ENCODE measurements at regions not wholly inside any gene's neighbourhood (a gene's known extent, or its start where the extent isn't known, plus 50 kb on each side); places are given as distances from the start of the nearest gene placed in this dataset.
"Not testable (repeated sequence)": the region's sequence is repeated elsewhere in the genome, so short reads cannot be mapped to it uniquely, and the experiment has no call there.

DNA sequence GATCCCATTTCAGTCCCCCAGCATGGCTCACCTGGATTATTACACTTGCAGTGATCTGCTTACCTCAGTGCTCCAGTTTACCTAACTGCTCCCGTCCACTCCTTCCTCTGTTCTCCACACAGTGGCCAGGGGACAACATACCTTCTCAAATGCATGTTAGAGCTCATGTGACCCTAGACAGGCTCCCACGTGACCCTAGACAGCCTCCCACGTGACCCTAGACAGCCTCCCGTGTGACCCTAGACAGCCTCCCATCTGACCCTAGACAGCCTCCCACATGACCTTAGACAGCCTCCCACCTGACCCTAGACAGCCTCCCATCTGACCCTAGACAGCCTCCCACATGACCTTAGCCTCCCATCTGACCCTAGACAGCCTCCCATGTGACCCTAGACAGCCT lies 226.0 kb upstream of the TMEM132C start:
- no peaks in the 10 kb centered on the region for H3K9me3 ChIP-seq
- intact Hi-C loops (cut with DNase I) = no loop called here
- ATAC-seq (no peak), DNase-seq (no peak)
- H3K36me3 ChIP-seq = no peaks in the 10 kb centered on the region
- WGBS, 4 donors = 82 to 90% (median 86%) methylated on average over 4 of the region's 4 CpGs
- H3K27me3 ChIP-seq = peaks cover 0 to 6% (median 0%) of the 10 kb centered on the region in 9 donors
- no peak overlapping the region for H3K27ac ChIP-seq
- no peak overlapping the region for H3K4me3 ChIP-seq
- H3K4me1 ChIP-seq = no peaks in the 10 kb centered on the region
- TF ChIP-seq POLR2A (IDR thresholded peaks at IDR 0.05) = no peak
- TF ChIP-seq, protein P1, sequence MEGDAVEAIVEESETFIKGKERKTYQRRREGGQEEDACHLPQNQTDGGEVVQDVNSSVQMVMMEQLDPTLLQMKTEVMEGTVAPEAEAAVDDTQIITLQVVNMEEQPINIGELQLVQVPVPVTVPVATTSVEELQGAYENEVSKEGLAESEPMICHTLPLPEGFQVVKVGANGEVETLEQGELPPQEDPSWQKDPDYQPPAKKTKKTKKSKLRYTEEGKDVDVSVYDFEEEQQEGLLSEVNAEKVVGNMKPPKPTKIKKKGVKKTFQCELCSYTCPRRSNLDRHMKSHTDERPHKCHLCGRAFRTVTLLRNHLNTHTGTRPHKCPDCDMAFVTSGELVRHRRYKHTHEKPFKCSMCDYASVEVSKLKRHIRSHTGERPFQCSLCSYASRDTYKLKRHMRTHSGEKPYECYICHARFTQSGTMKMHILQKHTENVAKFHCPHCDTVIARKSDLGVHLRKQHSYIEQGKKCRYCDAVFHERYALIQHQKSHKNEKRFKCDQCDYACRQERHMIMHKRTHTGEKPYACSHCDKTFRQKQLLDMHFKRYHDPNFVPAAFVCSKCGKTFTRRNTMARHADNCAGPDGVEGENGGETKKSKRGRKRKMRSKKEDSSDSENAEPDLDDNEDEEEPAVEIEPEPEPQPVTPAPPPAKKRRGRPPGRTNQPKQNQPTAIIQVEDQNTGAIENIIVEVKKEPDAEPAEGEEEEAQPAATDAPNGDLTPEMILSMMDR (IDR thresholded peaks at IDR 0.05) = no peak

DNA sequence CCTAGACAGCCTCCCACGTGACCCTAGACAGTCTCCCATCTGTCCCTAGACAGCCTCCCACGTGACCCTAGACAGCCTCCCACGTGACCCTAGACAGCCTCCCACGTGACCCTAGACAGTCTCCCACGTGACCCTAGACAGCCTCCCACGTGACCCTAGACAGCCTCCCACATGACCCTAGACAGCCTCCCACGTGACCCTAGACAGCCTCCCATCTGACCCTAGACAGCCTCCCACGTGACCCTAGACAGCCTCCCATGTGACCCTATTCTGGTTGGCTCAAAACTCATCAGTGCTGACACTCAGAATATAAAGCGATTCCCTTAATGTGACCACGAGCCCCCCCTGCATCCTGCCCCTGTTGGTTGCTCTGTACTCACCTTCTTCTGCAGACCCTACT lies 224.7 kb upstream of the TMEM132C start:
- 85 to 91% (median 88%) methylated on average over 2 to 10 of the region's 10 CpGs for WGBS, 4 donors
- DNase-seq; H3K4me1 ChIP-seq; H3K9me3 ChIP-seq; H3K27me3 ChIP-seq; ATAC-seq; intact Hi-C loops (cut with DNase I); H3K36me3 ChIP-seq; H3K27ac ChIP-seq; H3K4me3 ChIP-seq: not testable (repeated sequence)

DNA sequence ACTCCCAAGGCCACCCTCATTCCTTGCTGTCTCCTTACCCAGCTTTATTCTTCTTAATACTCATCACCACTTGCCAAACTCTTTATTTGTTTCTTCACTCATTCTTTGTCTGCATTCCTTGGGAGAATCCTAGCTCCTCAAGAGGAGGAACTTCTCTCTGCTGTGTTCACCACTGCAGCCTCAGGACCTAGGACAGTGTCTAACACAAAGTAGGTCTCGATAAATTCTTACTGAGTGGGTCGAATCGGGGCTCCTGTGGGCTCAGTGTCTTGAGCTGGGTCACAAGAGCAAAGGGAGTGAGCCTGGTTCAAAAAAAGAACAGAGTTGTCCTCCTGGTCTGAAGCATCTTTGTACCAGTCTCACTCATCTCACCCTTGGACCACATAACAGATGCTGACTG lies 224.1 kb upstream of the TMEM132C start:
- no peak overlapping the region for H3K27ac ChIP-seq
- H3K4me1 ChIP-seq = no peaks in the 10 kb centered on the region
- no peak overlapping the region for H3K4me3 ChIP-seq
- 69 to 89% (median 84%) methylated on average over 3 of the region's 3 CpGs for WGBS, 4 donors
- TF ChIP-seq, protein P1 (IDR thresholded peaks at IDR 0.05) = no peak
- TF ChIP-seq POLR2A (IDR thresholded peaks at IDR 0.05) = no peak
- DNase-seq = no peak
- H3K9me3 ChIP-seq = no peaks in the 10 kb centered on the region
- ATAC-seq = no peak
- intact Hi-C loops (cut with DNase I) = no loop called here
- H3K36me3 ChIP-seq = no peaks in the 10 kb centered on the region
- no peaks in the 10 kb centered on the region for H3K27me3 ChIP-seq

DNA sequence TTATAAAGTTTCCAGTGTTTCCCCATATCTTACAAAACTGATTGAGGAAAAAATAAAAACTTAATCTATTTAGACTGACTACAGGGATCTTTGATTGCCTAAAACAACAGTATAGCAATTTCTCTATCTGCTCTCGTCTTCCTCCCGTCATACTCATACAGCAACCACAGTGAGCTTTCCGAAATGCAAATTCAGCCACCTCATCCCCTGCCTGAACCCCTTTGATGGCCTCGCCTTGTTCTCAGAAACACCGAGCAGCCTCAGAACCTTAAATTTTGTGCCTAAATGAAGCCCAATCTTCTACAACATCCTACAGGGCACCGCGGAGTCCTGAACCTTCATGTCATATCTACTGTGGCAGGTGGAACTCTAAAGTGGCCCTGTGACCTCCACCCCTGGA lies 223.7 kb upstream of the TMEM132C start:
- H3K27ac ChIP-seq = no peak overlapping the region
- intact Hi-C loops (cut with DNase I) = no loop called here
- no peaks in the 10 kb centered on the region for H3K27me3 ChIP-seq
- H3K36me3 ChIP-seq = no peaks in the 10 kb centered on the region
- H3K4me1 ChIP-seq = no peaks in the 10 kb centered on the region
- WGBS, 4 donors = 74 to 90% (median 88%) methylated on average over 7 of the region's 7 CpGs
- TF ChIP-seq, protein P1 (IDR thresholded peaks at IDR 0.05) = no peak
- TF ChIP-seq POLR2A (IDR thresholded peaks at IDR 0.05) = no peak
- ATAC-seq (no peak), DNase-seq (no peak)
- H3K9me3 ChIP-seq = no peaks in the 10 kb centered on the region
- H3K4me3 ChIP-seq = no peak overlapping the region

DNA sequence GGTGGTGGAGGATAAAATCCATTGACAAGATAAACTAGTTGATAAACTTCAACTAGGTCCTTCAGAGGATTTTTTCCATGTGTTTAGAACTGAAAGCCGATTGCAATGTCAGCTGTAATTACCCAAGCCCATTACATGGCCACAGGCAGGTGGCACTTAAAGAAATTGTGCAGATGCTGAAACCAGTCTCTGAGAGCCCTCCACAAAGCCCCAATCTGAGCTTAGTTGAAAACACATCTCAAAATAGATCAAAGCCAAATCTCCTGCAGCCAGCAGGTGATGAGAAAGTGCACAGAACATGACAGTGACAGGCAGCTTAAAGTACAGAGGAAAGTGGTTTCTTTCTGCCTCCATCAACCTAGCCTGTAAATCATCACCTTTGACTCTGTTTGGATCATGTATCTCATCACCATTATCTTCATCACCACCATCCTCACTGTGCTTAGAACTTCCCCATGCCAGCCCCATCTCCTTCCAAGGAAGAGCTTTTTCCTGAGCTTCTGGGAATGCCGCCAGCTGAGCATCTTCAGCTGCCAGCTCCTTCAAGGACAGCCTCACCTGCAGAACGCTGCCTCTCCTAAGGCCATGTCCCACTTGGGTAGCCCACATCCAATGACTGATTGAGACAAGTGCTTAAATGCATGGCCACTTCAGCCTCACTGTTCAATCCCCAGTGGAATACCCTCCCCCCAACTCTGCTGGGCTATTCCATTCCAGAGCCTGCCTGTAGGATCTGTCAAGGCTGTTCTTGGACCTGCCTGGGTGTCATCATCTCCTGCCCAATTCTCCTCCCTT lies 219.5 kb upstream of the TMEM132C start:
- Histone ChIP-seq H3K9me3 (no peaks in the 10 kb centered on the region), H3K36me3 (no peaks in the 10 kb centered on the region), H3K4me3 (no peak overlapping the region), H3K27ac (no peak overlapping the region), H3K4me1 (no peaks in the 10 kb centered on the region), H3K27me3 (peaks cover 0 to 4% (median 0%) of the 10 kb centered on the region in 9 donors)
- ATAC-seq (no peak), DNase-seq (no peak)
- intact Hi-C loops (cut with DNase I) = no loop called here
- 25 to 30% (median 28%) methylated on average over 3 of the region's 3 CpGs for WGBS, 4 donors
- TF ChIP-seq, protein P1 (IDR thresholded peaks at IDR 0.05) = no peak
- no peak for TF ChIP-seq POLR2A (IDR thresholded peaks at IDR 0.05)

All from heart left ventricle (tissue), 16 donors.